HG03066 (cell line): ENCODE measurements at regions not wholly inside any gene's neighbourhood (a gene's known extent, or its start where the extent isn't known, plus 50 kb on each side); places are given as distances from the start of the nearest gene placed in this dataset.

ENCODE experiments used
- ATAC-seq: cut with Tn5 transposase; IDR thresholded peaks from one replicate; pipeline ENCODE4 v1.9.1; 2021; ENCODE audit warnings: low read depth; ENCODE audit not compliant: unreplicated experiment

DNA sequence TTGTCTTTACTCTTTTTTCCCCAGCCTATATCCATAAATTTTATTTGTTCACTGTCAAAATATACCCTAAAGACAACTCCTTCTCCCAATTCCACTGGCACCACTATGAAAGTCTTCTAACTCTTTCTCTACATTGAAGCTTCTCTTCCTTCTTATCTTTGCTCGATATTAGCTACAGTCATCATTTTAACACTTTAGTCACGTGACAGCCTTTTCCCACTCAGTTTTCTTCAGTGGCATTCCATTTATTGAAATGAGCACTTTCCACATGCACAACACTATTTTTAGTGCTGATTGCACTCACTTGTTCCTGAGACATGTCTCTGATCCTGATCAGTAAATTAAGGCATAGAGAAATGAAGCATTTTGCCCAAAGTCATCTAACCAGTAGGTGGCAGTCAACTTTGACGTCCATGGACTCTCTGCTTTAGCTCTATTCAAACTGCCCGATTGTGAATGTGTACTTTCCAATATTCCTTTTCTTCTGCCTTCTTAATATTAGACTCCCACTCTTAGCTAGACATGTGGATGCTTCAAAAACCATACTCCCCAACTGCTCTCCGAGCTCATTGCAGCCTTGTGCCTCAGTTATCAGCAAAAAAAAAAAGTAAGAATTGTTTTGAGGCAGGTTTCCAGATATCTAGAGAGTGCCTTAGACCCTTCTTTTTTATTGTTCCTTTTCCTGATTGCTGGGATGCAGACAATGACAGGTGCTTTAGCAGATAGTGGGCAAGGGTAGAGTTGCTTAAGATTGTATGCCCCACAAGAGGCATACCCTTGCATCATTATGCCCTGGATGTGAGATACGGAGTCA lies 394.4 kb upstream of the ADGRL3 start:
- ATAC-seq, result no peak

DNA sequence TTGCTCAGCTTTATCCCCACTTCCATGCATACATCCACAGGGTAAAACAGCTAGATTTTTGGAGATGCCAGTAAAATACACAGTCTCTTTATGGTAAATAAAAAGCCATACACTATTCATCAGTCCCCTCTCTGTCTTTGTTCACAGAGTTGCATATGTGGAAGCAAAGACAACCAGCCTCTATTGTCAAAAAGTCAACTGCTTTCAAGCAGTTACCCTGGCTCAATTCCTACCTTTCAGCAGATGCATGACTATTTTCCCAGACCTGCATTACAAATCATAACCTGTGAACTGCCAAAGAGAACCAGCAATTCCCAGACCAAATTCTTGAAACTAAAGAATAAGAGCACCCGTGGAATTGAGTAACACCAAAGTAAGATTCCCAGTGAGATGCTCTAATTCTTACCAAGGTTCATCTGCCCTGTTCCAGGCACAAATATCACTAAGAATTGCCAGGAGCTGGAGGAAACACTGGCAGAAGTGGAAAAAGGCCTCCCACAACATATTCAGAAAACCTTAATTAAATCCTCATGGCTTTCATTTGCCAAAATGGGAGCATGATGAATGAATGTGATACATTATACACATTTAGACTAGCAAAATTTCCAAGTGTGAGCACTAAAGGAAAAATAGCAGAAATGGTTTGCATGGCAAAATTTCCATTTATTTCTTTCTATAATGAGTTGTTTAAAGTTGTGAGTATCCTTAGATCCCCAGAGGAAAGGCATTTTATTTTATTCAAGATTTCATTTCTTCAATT lies 391.2 kb upstream of the ADGRL3 start:
- ATAC-seq, result no peak

DNA sequence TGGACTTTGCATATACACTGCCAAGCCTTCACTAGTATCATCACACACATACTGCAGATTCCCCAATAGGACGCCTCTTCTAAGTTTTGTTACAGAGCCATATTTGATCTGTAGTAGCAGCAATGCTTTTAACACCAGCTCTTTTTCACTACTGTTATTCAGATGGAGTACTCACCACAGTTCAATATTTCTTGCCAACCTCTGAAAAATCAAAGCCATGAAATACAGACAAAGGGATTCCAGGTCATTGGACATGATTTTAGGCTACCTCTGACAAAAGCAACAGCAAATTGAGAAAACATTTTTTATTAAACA lies 390.7 kb upstream of the ADGRL3 start:
- ATAC-seq, result no peak

DNA sequence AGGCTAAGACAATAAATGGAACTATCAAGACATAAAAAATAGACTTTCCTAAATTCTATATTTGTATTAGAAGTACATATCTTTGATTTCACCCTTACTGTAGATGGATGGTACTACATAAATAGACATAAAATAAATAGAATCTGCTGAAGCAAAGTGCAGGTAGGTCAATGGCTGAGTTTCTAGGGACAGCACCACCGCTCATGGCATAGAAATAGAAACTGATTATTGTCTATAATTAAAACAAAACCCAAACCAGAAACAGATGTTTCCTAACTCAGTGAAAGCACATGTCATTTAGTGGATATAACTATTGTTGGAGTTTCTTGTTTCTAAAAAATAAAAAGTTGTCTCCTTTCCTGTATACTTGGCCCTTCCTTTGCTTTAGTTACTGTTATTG lies 387.3 kb upstream of the ADGRL3 start:
- no peak for ATAC-seq

DNA sequence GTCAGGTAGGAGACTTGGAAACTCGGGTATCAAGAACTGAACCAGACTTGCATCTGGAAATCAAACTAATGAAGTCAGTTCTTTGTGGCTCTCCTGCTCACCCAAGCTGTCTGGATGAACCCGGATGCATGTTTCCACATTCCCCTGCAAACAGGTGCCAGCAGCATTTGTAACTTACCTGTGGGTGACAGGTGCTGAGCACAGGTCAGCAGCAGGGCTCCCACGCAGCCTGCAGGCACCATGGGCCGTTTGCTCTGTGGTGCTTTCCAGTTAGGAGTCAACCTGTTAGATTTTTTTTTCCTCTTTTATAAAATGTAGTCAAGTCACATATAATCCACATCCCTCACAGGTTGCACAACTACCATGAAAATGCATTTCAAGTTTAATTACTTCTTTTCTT lies 385.6 kb upstream of the ADGRL3 start:
- ATAC-seq, result no peak

DNA sequence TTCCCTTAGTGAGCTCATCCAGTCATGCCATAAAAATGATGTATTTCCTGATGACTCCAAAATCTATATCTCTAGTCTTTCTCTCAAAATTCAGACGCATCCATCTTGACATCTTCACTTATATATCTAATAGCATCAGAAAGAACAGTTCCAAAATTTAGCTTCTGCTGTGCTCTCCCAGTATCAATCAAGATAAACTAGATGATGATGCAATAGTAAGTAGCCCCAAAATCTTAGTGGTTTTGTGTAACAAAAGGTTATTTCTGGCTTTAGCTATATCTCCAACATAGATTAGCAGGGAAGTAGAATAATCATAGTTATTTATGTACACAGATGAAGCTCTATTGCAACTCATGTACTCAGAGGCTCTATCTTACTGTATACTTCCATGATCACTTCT lies 382.5 kb upstream of the ADGRL3 start:
- ATAC-seq, result no peak

DNA sequence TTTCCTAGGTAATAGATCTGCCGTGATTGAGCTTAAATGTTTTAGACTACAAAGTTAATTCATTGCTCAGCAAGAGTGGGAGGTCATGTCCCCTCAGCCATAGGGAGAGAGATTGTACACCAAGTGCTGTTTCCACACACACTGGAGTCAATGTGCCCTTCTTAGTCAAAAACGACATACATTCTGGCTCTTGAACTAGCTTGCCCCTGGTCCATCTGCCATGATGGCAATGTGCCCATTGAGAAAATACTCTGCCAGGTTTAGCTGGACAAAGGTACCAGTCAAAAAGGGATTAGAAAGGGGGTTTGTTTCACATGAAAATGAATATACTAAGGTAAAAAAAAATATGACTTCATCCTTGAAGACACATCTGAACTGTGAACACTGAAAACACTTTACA lies 377.1 kb upstream of the ADGRL3 start:
- ATAC-seq, result no peak

DNA sequence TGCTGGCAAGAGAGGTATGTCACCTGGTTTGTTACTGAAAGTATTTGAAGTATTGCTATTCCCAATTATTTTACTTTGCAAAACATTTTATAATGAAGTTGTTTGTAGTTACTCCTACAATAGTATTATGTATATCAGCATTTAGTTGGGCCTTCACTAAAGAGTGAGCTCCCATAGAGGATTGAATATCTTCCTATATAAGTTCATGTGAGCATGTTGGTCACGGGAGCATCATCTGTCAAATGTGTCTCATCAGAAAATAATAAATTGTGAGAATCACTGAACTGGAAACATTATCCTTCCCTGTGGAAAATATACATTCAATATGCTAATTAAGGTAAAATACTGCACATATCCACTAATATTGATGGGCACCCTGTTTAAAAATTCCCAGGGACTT lies 360.1 kb upstream of the ADGRL3 start:
- no peak for ATAC-seq

DNA sequence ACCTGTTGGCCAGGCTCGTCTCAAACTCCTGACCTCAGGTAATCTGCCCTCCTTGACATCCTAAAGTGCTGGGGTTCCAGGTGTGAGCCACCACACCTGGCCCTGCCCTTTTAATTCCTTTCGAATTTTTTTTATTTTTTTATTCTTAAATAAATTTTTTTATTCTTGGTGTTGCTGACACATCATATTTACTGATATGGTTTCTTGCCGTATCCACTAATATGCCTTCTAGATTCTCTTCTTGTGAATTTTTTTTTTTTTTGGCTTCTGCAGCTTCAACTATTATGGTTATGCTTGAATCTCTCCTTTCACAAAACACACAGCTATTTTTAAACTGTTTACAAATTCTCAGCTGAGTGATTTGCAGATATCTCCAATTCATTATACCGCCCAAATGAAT lies 353.4 kb upstream of the ADGRL3 start:
- ATAC-seq, result no peak

DNA sequence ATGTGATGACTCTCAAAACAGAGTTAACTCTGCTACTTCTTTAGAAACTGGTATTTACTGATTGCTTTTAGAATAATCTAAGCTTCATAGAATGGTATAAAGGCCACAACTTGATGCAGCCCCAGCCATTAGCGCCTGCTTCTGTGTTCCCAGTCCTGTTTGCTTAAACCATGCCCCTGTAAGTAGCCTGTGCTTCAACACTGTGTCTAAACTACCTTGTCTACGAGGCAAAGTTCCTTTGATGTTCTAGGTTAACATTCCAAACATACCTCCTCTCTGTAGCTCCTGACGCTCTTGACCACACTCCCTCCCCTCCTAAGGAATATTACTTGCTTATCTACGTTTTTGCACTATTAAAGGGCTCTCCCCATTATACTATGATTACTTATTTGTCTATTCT lies 352.5 kb upstream of the ADGRL3 start:
- no peak for ATAC-seq

DNA sequence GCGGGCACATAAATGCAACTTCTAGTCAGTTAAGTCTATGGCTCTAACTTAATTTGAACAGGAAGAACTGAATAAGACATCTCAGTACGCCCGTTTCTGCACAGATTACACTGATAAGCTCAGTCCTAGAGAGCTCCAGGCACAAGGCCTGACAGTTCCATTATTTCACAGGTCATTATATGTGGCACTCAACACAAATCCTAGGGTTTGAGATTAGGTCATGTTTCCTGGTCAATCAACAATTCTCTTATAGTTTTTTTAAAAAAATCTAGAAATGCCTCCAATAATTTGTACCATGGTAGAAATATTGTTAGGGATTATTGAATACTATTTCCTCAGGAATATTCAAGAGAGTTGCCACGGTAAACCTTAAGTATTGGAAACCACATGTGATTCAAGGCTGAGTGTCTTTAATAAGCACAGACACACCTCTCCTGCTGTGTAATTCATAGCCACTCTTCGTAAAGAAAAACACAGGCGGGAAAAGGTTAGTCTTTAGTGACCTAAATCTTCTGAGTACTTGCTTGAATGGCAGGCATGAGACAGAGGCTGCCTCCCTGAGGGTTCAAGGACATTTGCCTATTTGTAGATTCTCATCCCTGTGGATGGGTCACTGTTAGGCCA lies 342.9 kb upstream of the ADGRL3 start:
- no peak for ATAC-seq

DNA sequence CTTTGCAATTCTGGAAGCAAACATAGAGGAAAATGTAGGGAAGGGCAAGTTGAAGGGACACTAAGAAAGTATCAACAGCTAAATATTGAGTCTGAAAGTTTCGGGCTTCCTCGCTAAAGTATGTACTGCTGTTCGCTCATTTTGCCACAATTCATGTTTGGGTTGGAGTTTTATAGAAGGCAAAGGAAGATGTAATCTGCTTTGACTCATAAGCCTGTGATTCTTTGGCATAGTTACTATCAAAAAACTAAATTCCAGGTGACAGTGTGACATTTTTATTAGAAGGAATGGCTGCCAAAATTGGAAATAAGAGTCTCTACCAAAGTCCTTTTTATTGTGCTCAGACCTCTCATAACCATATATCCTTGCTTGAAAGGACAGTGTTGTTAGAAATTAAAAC lies 336.7 kb upstream of the ADGRL3 start:
- no peak for ATAC-seq

DNA sequence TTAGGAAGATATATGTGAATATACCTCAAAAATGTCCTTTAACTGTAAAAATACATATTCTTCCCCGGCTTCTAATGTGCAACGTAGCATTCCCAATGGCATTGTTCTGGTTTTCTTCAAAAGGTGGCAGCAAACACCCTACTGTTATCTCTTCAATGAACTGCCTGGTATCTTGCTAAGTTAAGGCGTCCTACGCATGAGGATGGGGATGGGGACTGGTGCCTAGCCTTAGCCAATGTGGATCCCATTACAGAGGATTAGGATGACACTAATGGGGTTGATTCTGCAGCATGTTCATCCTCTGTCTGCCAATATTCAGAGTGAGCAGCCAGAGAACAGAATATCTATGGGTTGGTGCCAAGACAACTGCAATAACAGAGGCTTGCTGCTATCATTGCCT lies 334.9 kb upstream of the ADGRL3 start:
- ATAC-seq, result no peak

DNA sequence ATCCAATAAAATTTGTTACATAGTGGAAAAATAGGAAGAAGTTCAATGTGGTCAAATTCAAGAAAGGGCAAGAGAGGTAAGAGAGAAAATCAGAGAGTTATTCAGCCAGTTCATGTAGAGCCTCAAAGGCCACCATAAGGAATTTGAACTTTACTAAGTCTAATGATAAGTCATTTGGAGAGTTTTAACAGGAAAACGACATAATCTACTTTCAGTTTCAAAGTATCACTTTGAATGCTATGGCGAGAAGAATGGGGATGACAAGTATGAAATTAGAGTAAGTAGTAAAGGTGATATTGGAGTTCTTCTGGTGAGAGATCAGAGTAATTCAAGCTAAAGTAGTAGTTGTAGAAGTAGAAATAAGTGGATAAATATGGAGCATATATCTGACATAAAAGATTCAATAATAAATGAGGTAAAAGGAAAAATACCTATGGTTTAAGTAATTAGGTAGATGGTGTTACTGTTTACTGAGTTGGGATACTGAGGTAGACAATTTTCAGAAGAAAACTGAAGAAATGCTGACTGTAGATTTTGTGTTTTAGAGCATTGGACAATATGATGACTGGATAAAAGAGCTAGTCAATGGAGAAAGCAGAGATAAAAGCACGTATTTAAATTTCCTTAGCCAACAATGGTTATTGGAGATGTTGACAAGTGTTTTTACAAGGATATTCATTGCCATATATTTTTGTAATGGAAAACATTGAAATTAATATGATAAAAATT lies 331.7 kb upstream of the ADGRL3 start:
- no peak for ATAC-seq

DNA sequence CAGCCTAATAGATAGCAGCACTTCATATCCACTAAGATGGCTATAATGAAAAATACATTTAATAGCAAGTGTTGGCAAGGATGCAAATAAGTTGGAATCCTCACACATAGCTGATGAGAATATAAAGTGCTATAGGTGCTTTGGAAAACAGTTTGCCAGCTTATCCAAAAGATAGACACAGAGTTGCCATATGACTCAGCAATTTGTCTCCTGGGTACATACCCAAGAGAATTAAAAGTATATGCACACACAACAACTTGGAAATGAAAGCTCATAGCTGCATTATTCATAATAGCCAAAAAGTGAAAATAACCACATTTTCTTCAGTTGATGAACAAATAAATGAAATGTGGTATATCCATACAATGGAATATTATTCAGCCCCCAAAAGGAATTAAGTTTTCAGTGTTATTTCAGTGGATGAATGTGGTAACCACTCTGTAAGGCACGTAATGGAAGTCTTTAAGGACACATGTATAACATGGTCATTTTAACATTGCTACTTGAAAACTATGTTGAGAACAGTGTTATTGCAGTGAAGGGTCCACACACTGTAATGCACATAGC lies 320.9 kb upstream of the ADGRL3 start:
- no peak for ATAC-seq

DNA sequence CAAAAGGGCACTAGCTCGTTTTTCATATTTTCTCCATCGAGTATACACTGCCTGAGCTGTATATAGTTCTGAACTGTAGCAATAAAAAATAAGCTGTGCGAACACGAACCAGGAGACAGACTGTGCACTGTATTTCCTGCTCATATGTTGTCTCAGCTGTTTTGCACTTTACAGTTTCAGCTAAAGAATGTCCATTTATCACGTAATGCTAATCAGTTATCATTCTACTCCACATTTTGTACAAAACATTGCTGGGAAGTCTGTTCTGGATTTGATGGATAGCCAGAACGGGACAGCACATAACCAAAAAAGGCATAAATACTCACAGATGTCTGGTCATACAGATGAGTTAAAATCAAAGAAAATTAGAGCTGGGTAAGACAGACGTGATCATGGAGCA lies 315.5 kb upstream of the ADGRL3 start:
- ATAC-seq, result no peak

DNA sequence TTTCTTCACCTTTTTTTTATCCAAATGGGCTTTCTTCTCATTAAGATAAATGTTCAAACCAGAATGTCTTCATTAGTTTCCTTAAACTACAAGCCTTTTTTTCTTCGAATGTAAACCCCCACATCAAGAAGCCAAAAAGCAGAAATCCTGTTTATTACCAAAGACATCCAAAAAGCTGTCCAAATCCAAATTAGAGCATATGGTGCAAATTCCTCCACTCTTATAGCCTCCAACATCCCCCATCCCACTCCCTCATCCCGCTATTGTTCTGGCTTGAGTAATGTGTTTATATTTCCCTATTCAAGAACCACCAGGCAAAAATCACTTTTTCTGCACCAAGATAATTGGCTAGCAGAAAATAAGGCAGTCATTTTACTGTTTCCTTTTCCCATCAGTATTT lies 315.1 kb upstream of the ADGRL3 start:
- no peak for ATAC-seq

DNA sequence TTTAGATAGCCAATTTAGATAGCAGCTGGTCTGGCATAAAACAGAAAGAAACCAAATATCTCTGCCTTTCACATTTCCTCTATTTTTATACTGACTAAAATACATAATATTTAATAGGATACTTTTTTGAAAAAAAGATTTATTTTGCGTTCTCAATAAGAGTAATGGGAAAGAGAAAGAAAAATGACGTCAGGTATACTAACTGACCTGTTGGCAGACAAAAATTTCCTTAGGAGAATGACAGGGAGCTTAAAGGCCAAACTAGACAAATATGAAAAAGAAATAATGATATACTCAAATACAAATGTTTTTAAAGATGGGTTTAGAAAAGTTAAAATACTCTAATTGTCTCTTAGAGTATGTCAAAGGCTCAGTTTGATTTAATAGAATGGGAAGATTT lies 309.4 kb upstream of the ADGRL3 start:
- no peak for ATAC-seq

DNA sequence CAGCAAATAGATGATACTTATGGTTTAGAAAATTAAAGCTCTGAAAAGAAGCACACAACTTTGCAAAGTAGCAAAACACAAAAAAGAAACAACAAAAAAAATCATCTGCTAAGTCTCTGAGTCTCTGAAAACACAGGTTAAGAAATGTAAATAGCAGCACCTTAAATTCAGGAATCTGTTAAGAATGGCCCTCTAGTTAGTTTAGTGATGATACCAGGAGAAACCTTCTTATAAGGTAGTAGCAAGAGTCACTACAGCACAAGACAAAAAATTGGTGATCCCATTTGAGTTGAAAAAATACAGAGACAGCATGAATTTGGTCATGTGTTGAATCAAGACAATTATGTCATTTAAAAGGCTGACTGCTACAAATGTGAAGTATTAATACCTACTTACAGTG lies 308.2 kb upstream of the ADGRL3 start:
- no peak for ATAC-seq

DNA sequence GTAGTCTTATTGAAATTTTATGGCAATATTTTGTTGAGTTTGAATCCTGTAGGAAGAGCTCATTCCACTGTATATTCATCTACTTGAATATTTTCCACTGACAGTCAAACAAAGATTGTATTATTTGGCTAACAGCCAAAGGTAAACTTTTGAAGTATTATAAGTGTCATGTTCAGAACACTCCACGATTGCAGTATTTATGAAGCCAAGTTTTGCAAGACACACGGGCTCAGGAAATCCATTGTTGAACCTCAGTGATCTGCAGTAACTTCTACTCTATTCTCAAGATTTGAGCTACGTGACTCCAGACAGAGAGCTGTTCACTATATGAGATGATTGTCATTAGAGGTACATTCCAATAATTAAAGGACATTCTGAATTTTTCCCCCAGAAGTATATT lies 302.7 kb upstream of the ADGRL3 start:
- no peak for ATAC-seq

DNA sequence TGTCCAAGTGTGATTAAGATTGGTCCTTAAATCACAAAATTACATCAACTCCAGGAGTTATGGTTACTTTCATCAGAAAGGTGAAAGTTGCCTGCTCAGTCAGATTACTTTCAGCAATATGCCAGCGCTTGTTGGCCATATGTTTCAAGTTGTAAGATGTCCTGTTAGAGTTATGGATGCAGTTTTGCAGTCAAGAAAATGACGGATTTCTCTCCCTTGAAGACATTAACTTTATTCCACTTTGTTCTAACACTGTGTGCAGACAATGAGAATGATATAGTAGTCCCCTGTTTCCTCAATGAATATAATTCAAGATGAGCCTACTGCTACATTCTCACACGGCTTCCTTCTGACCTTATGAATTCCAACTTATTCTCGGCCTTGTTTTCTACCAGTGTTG lies 295.0 kb upstream of the ADGRL3 start:
- no peak for ATAC-seq
